MM.1S (cell line): ENCODE measurements at regions not wholly inside any gene's neighbourhood (a gene's known extent, or its start where the extent isn't known, plus 50 kb on each side); places are given as distances from the start of the nearest gene placed in this dataset.

Experiments used
- EZH2 ChIP-seq: fragments of 300-600 bp; sonication (generic); optimal IDR thresholded peaks from 2 replicates; pipeline ENCODE3; 2017; ENCODE audit warnings: low read depth, mild to moderate bottlenecking, antibody characterized with exemption, low read length, mixed read lengths
- TF ChIP-seq, protein P1 (sequence below): fragments of 300-600 bp; sonication (generic); IDR thresholded peaks from 2 replicates; pipeline ENCODE4 v1.5.1; 2016; ENCODE audit warnings: antibody characterized with exemption, low read length, mixed read lengths

DNA sequence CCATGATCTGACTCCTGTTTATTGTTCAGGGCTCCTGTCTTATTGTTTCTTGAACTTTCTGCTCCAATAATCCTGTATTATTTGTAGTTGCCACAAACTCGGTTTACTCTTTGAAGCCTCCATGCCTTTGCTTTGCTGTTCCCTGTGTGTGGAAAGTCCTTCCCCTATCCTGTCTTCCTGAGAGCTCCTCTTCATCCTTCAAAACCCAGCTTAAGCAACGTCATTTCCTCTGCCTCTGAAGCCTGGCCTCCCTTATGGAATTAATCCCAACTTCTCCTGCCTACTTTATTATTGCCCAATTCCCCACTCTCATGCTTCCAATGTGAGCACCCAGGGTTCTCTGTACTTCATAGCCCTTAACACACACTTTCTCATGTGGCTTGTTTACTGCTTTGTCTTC lies 766.2 kb downstream of the MED13L start:
- TF ChIP-seq, protein P1, sequence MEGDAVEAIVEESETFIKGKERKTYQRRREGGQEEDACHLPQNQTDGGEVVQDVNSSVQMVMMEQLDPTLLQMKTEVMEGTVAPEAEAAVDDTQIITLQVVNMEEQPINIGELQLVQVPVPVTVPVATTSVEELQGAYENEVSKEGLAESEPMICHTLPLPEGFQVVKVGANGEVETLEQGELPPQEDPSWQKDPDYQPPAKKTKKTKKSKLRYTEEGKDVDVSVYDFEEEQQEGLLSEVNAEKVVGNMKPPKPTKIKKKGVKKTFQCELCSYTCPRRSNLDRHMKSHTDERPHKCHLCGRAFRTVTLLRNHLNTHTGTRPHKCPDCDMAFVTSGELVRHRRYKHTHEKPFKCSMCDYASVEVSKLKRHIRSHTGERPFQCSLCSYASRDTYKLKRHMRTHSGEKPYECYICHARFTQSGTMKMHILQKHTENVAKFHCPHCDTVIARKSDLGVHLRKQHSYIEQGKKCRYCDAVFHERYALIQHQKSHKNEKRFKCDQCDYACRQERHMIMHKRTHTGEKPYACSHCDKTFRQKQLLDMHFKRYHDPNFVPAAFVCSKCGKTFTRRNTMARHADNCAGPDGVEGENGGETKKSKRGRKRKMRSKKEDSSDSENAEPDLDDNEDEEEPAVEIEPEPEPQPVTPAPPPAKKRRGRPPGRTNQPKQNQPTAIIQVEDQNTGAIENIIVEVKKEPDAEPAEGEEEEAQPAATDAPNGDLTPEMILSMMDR = no peak
- TF ChIP-seq EZH2 = no peak
